PC-3 (cell line): ENCODE measurements at regions not wholly inside any gene's neighbourhood (a gene's known extent, or its start where the extent isn't known, plus 50 kb on each side); places are given as distances from the start of the nearest gene placed in this dataset.

Experiments used
- EZH2 ChIP-seq: fragments of 300-600 bp; sonication (generic); IDR thresholded peaks from one replicate; pipeline ENCODE4 v1.6.1; 2017; ENCODE audit warnings: antibody characterized with exemption, mild to moderate bottlenecking, low read length; ENCODE audit not compliant: unreplicated experiment
- EZH2phosphoT487 ChIP-seq: fragments of 300-600 bp; sonication (generic); IDR thresholded peaks from 2 replicates; pipeline ENCODE4 v1.6.1; 2018; ENCODE audit warnings: mild to moderate bottlenecking, antibody characterized with exemption, low read length, borderline replicate concordance
- TF ChIP-seq, protein P1 (sequence below): fragments of 300-600 bp; sonication (generic); conservative IDR thresholded peaks from 2 replicates; pipeline ENCODE4 v1.5.1; 2017; ENCODE audit warnings: antibody characterized with exemption, low read depth, mild to moderate bottlenecking, low read length

GRCh38 chr7:152968514-152968913 is 209.0 kb downstream of the ACTR3B start:
- TF ChIP-seq, protein P1, sequence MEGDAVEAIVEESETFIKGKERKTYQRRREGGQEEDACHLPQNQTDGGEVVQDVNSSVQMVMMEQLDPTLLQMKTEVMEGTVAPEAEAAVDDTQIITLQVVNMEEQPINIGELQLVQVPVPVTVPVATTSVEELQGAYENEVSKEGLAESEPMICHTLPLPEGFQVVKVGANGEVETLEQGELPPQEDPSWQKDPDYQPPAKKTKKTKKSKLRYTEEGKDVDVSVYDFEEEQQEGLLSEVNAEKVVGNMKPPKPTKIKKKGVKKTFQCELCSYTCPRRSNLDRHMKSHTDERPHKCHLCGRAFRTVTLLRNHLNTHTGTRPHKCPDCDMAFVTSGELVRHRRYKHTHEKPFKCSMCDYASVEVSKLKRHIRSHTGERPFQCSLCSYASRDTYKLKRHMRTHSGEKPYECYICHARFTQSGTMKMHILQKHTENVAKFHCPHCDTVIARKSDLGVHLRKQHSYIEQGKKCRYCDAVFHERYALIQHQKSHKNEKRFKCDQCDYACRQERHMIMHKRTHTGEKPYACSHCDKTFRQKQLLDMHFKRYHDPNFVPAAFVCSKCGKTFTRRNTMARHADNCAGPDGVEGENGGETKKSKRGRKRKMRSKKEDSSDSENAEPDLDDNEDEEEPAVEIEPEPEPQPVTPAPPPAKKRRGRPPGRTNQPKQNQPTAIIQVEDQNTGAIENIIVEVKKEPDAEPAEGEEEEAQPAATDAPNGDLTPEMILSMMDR, result no peak
- TF ChIP-seq EZH2phosphoT487 (no peak), EZH2 (no peak)
